Stimulated activated CD8-positive, alpha-beta memory T cell treated with anti-CD3 and anti-CD28 coated beads, Interleukin-7, amount 100 ng/mL, for 4 hours (primary cell): ENCODE measurements at regions not wholly inside any gene's neighbourhood (a gene's known extent, or its start where the extent isn't known, plus 50 kb on each side); places are given as distances from the start of the nearest gene placed in this dataset.

Experiments
- DNase-seq, 2 donors: peaks; one replicate each; pipeline ENCODE4 v3.0.0-alpha.2; 2020; ENCODE audit warnings: low read depth in 2 of 2

DNA sequence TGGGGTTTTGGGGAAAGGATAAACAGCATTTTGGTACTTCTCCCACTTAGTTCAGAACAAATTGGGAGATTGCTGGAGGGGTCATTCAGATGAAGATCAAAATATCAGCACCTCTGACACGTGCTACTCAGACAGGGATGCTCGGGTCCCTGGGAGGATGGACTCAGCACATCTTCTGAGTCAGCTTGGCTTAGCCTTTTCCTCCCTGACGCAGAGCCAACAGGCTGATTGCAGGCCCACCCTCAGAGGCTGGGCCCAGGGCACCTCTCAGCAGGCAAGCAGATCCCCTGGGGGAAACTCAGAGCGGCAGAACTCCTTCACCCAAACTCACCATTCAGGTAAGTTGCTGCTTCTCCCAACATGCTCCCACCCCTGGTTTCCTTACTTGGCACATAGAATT, 304.9 kb downstream of the TLE3 start:
- no peak for DNase-seq

DNA sequence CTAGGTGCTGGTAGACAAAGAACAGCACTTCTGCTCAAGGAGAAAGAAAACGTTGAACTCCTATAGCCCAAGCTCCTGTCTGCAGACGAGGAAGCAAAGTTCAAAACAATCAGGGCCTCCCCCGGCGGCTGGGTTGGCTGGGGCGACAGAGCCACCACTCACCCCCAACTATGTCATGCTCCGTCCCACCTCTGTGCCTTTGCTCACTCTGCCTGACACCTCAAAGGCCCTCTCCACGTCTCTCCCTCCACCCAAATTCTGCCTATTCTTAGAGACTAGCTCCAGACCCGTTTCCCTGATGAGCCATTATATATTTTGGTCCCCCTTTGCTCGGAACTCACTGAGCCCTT, 304.3 kb downstream of the TLE3 start:
- DNase-seq = no peak

DNA sequence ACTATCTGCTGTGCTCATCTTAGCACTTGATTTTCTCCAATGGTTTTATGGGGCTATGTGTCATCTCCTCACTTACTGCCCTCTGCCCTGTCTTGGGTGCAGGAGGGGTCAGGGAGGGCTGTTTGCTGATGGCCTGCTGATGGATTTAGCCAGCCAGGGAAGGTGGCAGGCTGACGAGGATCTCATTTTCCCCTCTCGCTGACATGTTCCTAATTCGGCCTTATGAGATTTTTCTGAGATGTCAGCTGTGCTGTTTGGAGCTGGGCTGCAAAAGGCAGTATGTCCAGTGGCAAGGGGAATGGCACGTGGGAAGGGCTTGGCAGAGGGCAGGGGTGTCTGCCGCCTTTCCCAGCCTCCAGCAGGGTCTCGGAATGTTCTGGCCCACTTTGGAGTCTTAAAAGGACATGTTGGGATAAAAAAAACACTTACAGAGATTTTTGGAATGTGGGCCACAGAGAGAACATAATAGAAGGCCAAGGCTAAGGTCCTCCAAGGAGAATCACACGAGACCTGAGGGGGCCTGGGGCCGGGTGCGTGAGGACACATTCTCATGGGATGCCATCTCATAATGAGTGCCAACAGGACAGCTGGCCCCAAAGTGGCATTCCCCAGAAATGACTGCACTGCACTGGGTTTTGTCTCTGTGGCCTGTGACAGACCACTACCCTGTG, 303.8 kb downstream of the TLE3 start:
- no peak for DNase-seq

DNA sequence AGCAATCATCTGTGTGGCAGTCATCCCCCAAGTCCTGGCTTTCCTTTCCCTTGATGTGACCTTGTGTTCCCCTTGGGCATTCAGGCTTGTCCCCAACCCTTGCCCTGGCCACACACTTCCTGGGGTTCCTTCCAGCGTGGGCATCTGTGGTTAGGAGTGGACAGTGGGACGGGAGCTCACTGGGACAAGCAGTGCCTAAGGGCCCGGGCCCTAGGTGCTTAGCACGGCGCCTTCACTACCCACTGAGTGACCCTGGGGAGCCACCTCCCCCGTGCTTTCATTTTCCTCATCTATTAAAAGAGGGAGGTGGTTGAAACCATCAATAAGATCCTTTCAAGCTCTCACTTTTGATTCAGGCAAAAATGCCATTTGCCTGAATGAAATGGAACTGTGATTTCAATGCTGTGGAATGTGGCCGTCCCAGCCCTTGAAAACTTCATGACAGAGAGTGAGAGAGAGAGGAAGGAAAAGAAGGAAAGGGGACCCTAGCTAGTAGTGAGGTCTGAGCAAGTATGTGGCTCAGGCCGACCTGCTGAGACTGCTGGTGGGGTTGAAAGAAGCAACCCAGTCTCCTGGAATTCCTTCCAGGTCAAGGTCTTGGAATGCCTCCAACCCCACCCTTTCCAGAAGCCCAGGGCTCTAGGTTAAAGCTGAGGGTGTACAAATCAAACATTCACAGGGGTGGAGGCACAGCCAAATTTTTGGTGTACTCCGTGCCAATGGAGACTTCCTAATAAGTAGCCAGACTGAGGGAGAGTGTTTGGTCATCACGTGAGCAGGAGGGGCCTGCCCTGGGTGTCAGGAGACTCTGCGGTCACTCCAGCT, 302.9 kb downstream of the TLE3 start:
- DNase-seq = no peak

DNA sequence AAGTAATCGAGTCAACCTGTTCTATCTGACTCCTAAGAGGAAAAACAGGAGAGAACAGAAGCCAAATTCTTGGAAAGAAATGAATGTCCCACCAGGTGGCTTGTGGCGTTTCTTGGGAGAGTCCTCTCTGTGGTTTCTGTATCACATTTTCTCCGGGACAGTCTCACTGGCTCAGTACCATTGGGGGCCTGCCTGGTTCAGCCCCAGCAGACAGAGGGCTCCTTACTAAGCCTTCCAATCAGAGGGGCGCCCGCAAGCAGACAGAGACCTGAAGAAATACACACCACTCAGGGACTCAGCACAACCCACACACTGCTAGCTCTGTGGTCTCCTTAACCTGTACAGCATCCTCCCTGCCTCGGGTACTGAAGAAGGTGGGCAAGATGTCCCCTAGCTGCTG, 302.1 kb downstream of the TLE3 start:
- no peak for DNase-seq

DNA sequence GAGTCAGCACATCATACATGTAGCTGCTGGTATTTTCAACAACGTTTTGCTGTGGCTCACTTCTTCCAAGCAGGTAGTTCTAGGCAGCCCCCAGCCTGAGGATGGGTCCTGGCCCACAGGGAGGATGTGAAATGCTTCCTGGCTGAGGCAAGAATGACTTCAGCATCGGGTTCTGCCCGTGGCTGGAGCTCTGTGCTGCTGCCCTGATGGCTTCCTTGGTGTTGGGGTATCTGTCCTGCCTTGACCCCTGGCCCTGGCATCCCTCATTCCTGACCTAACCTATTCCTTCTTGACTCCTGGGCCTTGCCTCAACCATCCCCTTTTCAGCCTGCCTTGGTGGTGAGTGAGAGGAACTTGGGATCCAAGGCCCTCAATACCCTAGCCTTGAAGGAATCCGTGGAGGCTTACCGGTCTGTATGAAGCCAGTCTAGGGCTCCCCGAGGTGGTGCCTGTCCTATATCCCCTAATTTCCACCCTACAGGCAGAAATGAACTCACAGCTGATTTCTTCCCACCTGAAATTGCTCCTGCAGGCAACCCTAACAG, 300.6 kb downstream of the TLE3 start:
- no peak for DNase-seq

DNA sequence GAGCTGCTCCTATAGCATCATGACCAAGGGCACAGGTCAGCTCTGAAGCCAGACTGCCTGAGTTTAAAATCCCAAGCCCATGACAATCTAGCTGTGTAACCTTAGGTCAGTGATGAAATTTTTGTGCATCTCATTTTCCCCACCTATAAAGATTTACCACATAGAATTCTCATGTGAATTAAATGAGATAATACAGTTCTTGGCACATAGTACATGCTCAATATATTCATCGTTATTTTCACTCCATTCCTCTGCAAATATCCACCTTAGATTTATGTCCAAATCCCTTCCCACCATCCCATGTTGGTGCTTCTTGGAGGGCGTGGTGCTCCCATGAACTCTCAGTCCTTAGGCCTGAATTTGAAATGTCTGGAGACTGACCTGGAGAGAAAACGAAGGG, 300.1 kb downstream of the TLE3 start:
- no peak for DNase-seq

DNA sequence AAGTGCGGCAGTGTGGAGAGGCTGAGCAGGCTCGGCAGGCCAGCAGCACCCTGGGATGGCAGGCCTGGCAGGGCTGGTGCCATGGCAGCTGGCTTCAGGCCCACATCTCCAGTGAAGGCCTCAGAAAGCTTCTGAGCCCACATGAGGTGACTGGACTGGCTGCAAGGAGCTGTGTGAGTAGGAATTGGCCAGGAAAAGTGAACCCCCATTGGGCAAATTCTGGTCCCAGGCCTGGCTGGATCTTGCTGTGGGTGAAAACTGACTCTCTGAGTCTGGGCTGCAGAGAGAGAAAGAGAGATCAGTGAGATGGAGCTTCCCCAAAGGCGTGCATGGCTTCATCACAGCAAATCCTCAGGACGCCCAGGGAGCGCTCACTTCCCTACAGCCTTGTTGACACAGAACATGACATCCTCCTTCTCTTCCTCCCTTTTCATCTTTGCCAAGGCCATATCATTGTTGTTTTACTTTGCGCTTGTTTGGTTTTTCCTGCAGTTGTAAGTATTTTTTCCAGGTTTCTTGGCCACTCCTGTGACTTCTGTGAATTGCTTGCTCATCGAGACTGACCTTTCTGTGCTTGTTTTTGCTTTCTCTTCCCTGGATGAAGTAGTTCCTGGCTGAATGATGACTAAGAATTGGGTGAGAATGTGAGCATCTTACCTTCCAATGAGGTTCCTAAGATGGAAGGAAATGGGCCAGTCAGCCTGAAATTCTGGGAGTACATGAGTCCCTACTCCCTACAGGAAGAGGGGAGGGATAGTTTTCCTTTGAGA, 299.1 kb downstream of the TLE3 start:
- DNase-seq = no peak

DNA sequence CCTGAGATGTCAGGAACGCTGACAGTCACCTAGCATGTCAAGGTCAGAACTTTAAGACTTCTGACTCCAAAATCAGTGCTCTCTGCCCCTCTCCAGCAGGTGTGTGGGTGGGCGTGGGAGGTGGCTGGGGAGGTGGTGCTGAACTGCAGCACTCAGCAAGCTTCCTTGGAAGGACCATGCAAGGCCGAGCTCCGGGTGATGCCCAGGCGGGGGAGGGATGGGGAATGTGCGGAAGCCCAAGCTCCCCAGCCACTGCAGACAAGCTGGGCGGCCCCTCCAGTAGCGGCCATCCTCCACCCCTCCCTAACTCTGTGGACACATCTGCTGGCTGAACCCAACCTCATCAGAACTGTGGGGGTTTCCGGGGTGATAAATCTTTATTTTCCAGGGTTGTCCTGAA, 296.6 kb downstream of the TLE3 start:
- no peak for DNase-seq

DNA sequence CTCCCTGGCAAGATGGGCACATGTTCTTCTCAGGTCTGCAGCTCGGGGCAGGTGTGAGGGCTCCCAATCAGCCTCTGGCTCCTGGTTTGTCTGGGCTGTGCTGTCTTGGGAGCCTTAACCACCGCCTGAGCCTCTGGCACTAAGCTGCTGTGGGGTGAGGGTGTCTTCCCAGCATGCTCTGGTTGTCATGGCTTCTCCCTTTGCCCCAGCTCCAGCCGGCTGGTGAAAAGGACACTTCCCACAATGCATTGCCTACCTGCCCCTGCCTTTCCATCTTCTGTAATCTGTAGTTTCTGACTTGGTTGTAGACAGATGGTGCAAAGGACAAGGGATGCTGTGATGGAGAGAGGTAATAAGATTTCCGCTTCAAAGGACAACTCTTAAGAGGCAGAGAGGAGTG, 295.3 kb downstream of the TLE3 start:
- DNase-seq = no peak

DNA sequence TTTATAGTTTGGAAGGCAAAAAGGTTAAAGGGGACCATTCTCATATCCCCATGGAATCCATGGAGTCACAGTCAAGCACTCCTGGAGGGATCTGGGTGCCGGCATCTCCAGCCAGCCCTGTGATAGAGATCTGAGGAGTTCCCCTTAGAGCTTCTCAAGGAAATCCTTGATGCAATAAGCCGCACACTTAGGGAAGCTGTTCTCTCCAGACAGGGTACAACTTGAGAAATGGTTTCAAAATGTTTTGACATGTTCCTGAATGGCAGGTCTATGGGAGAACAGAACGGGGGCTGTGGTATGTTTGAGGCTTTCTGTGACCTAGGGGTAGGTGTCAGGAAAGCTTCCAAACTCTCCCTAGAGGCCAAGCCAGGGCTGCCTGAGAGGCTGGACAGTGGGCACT, 292.9 kb downstream of the TLE3 start:
- DNase-seq = no peak

DNA sequence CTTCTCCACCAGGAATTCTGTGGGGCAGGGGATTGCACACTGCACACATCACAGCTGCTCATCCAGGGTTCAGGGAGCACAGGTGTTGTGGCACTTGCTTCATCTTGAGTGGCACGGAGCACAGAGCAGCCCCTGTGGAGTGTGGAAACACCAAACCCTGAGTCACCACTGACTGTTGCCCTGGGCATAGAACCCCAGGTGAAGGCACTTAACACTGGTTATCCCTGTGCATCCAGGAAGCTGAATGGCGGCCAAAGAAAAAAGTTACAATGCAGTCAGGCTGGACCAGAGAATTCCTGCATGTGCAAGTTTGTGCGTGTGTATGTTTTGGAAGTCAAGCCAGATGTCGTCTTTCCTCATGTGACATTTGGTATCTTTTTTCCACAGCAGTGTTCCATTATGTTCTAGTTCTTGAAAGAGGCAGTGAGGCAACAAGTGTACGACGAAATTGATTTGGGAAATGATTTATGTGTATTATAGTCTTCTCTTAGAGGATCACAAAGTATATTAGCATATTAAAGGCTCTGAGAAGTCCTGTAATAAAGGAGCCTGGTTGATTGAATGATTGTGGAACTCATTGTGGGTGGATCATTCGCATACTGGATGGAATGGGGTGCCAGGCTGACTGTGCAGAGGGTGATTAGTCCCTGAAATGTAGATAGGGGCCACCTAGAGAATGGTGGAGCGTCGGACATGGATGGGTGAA, 292.3 kb downstream of the TLE3 start:
- no peak for DNase-seq

DNA sequence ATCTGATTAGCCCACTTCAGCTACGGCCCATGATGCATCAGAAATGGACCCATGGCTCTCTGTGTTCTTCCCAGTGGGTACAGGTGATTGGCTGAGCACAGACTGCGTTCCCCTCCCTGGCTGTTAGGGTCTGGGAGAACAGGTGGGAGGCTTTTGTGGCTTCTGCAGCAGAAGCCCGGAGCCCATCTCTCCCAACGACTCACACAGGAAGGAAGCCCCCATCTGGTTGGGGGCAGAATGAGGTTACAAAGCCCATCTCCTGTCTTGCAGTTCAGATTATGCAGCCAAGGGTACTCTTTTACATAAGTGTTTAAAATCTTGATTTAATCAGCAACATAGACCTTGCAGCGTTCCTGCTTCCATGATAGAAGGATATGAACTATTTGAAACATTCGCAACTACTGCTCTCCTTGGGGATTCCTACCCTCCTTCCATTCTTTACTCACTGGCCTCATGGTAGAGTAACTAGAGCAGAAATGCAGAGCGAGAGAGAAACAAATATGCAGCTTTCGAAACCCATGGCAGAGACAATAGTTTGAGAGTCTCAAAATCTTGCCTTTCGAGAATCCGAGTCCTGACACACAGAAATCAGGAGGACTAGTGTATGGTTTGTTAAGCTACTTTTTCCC, 291.3 kb downstream of the TLE3 start:
- DNase-seq = no peak

DNA sequence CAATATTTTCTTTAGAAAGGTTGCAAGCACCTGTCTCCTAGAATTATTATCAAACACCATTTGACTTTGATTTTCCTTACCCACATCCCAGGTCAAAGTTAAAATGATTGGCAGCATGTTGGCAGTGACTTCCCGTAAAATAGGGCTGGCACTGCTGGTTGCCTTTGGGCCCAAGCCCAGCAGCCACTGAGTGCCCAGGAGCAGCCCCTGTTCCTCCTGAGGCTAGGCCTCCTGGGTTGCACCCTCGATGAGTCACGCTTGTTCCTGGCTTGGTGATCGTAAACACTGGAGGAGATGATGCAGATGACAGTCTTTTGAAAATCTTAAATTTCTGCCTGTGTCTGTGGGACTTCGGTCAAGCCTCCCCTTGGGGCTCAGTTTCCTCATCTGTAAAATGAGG, 290.0 kb downstream of the TLE3 start:
- DNase-seq = no peak

DNA sequence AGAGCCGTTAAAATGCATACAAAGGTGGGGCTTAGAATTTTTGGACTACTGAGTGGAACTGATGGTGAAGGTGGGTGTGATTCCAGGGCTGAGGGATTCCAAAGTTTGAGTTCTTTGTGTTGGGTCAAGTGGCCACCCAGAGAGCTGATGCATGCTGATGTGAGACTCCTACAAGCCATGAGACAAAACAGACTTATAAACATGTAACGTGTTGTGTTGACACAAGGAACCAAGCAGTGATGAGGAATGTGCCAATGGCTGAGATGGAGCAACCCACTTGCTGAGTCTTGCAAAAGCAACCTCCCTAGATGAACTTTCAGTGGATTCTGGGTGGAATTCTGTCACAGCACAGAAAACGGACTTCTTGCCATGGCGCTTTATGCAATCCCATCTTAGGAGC, 289.0 kb downstream of the TLE3 start:
- no peak for DNase-seq

DNA sequence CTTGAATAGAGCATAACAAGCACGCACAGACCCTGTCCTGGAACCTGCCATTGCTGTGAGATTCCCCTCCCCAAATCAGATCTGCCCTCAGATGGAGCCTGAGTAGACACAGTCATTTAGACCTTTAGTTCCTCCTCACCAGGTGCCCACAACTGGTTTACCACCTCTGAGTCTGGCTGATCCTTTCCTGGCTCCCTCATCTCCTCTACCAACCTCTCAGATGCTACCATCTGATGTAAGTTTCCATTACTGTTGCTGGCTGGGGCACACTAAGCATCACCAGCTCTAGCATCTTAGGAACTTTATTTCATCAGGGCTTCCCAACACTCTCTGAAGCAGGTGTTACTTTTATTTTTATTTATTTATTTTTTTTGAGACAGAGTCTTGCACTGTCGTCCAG, 288.3 kb downstream of the TLE3 start:
- no peak for DNase-seq

DNA sequence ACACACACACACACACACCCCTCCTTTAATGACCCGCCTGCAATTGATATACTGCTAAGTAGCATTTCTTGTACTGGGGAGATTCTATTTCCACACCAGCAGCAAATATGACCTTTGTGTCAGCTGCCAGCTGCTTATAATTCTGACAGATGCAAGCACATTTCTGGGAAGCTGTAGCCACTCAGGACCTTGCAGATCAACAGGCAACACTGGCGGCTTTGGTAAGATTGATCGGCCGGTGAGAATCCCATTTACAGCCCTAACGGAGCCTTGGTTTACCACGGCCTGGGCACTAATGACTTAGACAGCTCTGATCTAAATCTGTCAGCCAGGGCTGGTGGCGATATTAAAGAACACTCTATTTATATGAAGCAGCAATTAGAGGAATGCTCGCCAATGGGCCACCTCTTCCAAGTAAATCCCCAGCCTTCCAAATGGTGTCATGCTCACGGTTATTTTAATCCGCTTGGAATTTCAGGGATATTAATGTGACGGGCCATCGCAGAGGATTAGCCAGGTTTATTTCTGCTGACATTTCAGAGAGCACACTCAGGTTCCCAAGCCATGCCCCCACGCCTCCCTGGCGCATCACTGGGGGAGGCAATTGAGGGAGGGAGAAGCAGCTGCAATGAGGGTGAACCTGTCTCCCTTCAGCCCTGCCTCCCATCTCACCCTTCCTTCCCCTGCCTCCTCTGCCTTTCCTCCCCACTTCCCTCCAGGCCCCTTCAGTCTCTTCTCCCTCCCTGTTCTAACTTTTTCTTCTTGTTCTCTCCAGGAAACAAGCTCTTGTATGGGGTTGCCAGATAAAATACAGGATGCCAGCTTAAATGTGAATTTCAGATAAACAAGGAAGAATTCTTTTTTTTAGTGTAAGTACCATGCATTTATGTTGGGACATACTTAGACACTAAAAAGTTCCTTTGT, 287.0 kb downstream of the TLE3 start:
- DNase-seq = no peak

DNA sequence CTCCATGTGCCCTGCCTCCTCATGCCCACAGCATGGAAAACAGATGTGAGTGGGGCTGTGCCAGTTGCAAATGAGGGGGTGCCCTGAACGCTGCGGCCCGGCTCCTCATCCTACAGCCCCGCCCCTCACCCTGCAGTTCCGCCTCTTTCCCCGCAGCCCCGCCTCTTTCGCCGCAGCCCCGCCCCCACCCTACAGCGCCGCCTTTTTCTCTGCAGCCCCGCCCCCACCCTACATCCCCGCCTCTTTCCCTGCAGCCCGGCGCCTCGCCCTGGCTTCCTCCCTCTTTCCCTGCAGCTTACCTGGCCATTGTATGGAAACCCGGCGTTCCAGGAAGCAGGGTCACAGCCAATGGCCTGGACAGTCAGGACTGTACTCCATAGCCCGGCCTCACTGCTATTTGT, 284.9 kb downstream of the TLE3 start:
- no peak for DNase-seq

DNA sequence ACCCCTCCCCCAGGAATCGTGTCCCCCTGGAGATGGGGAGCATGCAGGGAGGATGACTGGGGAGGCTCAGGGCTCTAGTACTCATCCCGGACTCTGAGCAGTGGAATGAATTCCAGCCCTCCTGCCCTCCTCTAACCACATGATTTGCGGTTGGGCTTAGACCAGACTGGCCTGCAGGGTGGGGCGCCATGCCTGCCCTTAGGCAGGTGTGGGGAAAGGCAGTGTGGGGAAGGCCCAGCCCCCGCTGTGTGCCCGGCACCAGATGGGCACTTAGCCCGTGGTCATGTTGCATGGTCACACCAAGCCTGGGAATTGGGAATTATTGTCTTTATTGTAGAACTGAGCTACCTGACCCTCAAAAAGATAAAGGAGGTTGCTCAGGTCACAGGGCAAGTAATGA, 283.8 kb downstream of the TLE3 start:
- DNase-seq = no peak

DNA sequence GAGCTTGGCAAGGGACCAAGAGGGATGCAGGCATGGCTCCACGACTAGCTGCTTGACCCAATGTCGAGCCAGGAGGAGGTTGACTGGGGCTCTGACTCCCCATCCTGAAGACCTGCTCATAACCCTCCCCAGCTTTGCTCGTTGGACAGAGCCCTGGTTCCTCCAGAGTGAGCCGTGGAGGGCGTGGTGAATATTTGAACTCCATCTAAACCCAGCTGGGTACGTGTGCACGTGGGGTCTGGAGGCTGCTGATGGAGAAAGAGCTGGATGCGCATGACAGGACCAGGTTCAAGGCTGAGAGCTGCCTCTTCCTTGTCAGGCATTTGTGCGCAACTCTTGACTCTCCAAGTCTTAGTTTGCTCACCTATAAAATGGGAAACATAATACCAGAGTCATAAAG, 282.8 kb downstream of the TLE3 start:
- no peak for DNase-seq
